ENCODE measurements at regions not wholly inside any gene's neighbourhood (a gene's known extent, or its start where the extent isn't known, plus 50 kb on each side); places are given as distances from the start of the nearest gene placed in this dataset.

DNA sequence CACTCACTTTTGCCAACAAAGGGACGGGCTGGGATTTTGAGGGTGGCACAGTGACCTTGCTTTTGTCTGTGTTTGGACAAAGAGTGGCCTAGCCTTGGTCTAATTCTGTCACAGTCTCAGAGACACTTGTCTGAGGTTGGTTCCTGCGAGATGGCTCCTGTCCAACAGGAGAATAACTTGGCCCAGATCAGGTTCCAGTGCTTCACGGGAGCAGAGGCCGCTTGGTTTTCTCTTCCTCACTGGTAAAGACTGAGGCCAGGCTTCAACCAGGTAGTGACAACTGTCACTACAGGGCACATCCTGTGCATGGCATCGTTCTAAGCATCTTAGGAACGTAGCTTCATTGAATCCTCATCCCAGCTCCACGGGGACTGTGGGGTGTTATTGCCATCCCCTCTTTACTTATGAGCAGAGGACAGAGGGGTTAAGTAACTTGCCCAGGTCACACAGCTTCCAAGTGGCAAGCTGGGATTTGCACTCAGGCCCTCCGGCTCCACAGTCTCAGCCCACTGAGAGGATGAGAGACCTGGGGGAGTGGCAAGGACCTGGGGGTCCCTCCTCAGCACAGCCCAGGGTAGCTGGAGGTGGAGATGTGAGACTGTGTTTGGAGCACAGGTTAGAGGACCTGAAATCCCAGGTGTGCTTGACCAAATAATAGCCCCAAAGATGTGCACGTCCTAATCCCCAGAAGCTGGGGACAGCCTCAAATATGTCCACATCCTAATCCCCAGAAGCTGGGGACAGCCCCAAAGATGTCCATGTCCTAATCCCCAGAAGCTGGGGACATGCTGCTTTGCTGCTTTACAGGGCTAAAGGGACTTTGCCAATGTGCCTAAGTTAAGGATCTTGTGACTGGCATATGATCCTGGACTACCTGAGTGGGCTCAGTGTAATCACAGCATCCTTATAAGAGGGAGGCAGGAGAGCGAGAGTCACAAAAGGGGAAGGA, 179.2 kb upstream of the RTL1 start:
- TF ChIP-seq POLR2A (IDR thresholded peaks at IDR 0.05; ENCODE audit: low read depth, low read length), result no peak
- TF ChIP-seq POLR2AphosphoS5 (IDR thresholded peaks at IDR 0.05; ENCODE audit: low read depth, low read length), result no peak
